C4-2B (cell line): ENCODE measurements at regions not wholly inside any gene's neighbourhood (a gene's known extent, or its start where the extent isn't known, plus 50 kb on each side); places are given as distances from the start of the nearest gene placed in this dataset.

Source experiments
- CTCF ChIP-seq: fragments of 450-650 bp; conservative IDR thresholded peaks from 2 replicates; pipeline ENCODE4 v1.5.1; 2017; ENCODE audit warnings: mild to moderate bottlenecking
- ZFX ChIP-seq: fragments of 450-650 bp; IDR thresholded peaks from 2 replicates; pipeline ENCODE4 v1.6.1; 2017

- TF ChIP-seq CTCF (no peak), ZFX (no peak)
Observed at GRCh38 chr2:147122944-147123343, 721.9 kb upstream of the ACVR2A start.
